Spleen (tissue), 11 donors: ENCODE measurements at regions not wholly inside any gene's neighbourhood (a gene's known extent, or its start where the extent isn't known, plus 50 kb on each side); places are given as distances from the start of the nearest gene placed in this dataset.

ENCODE experiments used
- DNase-seq: peaks from one replicate; pipeline ENCODE4 v3.0.0-alpha.2; 2020
- H3K27ac ChIP-seq, 8 donors: fragments of 200-600 bp; sonication (generic) in 7 of 8; 1 replicate in 4 of 8; 2 replicates in 4 of 8; pipeline versions ENCODE4 v1.5.0 to v1.8.0; 2016 to 2021; ENCODE audit warnings: inconsistent platforms in 4 of 8, mild to moderate bottlenecking in 4 of 8, moderate library complexity in 1 of 8
- H3K27me3 ChIP-seq, 7 donors: fragments of 200-600 bp; sonication (generic) in 6 of 7; replicated peaks in 1 of 7; 1 replicate in 4 of 7; 2 replicates in 3 of 7; pipeline versions ENCODE4 v1.5.0 to v1.8.0; 2016 to 2021; ENCODE audit warnings: inconsistent platforms in 3 of 7, mild to moderate bottlenecking in 1 of 7
- H3K36me3 ChIP-seq, 6 donors: fragments of 200-600 bp; sonication (generic) in 5 of 6; 1 replicate in 4 of 6; 2 replicates in 2 of 6; pipeline versions ENCODE4 v1.5.0 to v1.8.0; 2016 to 2021; ENCODE audit warnings: inconsistent platforms in 2 of 6
- H3K4me1 ChIP-seq, 6 donors: fragments of 200-600 bp; sonication (generic) in 5 of 6; 1 replicate in 3 of 6; 2 replicates in 3 of 6; pipeline versions ENCODE4 v1.5.0 to v1.8.0; 2016 to 2021; ENCODE audit warnings: inconsistent platforms in 3 of 6
- H3K4me3 ChIP-seq, 8 donors: fragments of 200-600 bp; sonication (generic) in 7 of 8; 1 replicate in 4 of 8; 2 replicates in 4 of 8; pipeline versions ENCODE4 v1.5.0 to v1.8.0; 2016 to 2021; ENCODE audit warnings: inconsistent platforms in 4 of 8, mild to moderate bottlenecking in 4 of 8, moderate library complexity in 2 of 8
- H3K9me3 ChIP-seq, 8 donors: fragments of 200-600 bp; sonication (generic) in 7 of 8; 1 replicate in 4 of 8; 2 replicates in 4 of 8; pipeline versions ENCODE4 v1.5.0 to v1.8.0; 2016 to 2021; ENCODE audit warnings: inconsistent platforms in 4 of 8
- POLR2A ChIP-seq, 3 donors: fragments of 450-650 bp; IDR thresholded peaks; one replicate each; pipeline ENCODE4 v1.5.1; 2017; ENCODE audit warnings: antibody characterized with exemption in 3 of 3, mild to moderate bottlenecking in 1 of 3
- POLR2AphosphoS5 ChIP-seq, 3 donors: sonication (generic); formaldehyde crosslinking; IDR thresholded peaks; one replicate each; pipeline ENCODE4 v1.5.1; 2017; ENCODE audit warnings: antibody characterized with exemption in 3 of 3
- WGBS, 5 donors: extraction: QIAGEN DNeasy Blood & Tissue Kit in 3 of 5; methylation state at CpG; one replicate each; pipeline versions ENCODE4 v1.1.5 to v1.1.7; 2013 to 2018; 5-methylcytosine and 5-hydroxymethylcytosine counted together
- intact Hi-C: fragments of 100-400 bp; cut with DNase I; formaldehyde crosslinking; loops from one replicate; pipeline ENCODE4 v1.15.0; 2023; ENCODE audit warnings: low total_unique reads
- TF ChIP-seq, protein P1 (sequence below), 11 experiments: fragments of 200-600 bp in 7 of 11; fragments of 450-650 bp in 4 of 11; sonication (generic) in 4 of 11; IDR thresholded peaks in 8 of 11; conservative IDR thresholded peaks in 3 of 11; 1 replicate in 7 of 11; 2 replicates in 4 of 11; pipeline versions ENCODE4 v1.4.0 to v1.8.0; 2016 to 2021; ENCODE audit warnings: antibody characterized with exemption in 11 of 11, inconsistent platforms in 4 of 11, mild to moderate bottlenecking in 1 of 11
- donor health status: healthy with polysubstance abuse.
- donor health status: DM: no; HTN: no; CAD: no; lungs with moderate emphysema.
- donor health status: DM: no; HTN: no; CAD: no.
- donor health status: Bipolar disorder and iron deficiency.
- donor health status: healthy.
- donor health status: DM: no; HTN: no; CAD: no.
- donor health status: DM: yes; HTN: yes; CAD: no.

DNA sequence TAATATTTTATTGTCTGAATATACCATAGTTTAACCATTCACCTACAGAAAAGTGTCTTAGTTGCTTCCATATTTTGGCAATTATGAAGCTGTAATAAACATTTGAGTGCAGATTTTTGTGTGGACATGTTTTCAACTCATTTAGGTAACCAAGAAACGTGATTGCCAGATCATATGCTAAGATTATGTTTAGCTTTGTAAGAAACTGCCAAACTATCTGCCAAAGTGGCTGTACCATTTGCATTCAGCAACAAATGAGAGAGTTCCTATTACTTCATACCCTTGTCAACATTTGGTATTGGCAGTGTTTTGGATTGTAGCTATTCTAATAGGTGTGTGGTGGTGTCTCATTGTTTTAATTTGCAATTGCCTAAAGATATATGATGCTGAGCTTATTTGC, 233.5 kb downstream of the TMEM26 start:
- Histone ChIP-seq H3K9me3 (peaks cover 0 to 9% (median 3%) of the 10 kb centered on the region in 8 donors), H3K27me3 (no peaks in the 10 kb centered on the region), H3K4me3 (no peak overlapping the region), H3K27ac (no peak overlapping the region), H3K4me1 (no peaks in the 10 kb centered on the region), H3K36me3 (no peaks in the 10 kb centered on the region)
- intact Hi-C loops = no loop called here
- DNase-seq = no peak
- 39 to 72% (median 71%) methylated on average over 1 of the region's 1 CpG for WGBS, 5 donors
- no peak for TF ChIP-seq POLR2AphosphoS5 (IDR thresholded peaks at IDR 0.05)
- no peak for TF ChIP-seq POLR2A (IDR thresholded peaks at IDR 0.05)
- TF ChIP-seq, protein P1, sequence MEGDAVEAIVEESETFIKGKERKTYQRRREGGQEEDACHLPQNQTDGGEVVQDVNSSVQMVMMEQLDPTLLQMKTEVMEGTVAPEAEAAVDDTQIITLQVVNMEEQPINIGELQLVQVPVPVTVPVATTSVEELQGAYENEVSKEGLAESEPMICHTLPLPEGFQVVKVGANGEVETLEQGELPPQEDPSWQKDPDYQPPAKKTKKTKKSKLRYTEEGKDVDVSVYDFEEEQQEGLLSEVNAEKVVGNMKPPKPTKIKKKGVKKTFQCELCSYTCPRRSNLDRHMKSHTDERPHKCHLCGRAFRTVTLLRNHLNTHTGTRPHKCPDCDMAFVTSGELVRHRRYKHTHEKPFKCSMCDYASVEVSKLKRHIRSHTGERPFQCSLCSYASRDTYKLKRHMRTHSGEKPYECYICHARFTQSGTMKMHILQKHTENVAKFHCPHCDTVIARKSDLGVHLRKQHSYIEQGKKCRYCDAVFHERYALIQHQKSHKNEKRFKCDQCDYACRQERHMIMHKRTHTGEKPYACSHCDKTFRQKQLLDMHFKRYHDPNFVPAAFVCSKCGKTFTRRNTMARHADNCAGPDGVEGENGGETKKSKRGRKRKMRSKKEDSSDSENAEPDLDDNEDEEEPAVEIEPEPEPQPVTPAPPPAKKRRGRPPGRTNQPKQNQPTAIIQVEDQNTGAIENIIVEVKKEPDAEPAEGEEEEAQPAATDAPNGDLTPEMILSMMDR (IDR thresholded peaks at IDR 0.05 in 8 of 11, conservative IDR thresholded peaks at IDR 0.05 in 3 of 11) = no peak

DNA sequence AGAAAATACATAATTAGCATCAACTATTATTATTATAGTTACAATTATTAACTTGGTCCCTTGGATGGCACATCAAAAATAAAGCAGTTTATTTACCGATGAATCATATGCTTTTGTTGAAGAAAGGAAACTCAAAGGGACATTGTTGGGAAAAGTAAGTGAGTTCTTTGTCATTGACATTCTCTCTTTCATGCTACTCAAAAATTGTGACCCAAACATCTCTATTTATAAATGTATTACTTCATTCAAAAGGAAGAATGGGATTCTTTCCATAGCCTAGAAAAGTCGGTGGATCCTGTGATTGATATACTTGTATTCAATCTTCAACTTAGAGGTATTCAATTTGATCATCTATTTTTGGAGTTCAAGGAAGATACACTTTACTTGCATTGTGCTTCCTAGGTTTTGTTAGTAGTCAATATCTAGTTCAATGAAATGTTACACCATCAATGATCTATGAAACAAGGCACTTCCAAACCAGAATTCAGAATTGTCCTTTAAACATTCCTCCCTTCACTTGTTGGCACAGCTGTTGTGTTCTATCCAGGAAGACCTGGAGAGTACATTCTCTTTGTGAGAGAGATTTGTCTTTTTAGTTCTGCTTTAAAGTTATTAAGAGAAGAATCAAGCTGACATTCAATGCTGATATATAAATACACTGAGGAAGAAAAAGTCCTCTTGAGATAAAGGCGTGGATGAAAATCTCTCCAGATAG, 235.2 kb downstream of the TMEM26 start:
- TF ChIP-seq POLR2A (IDR thresholded peaks at IDR 0.05) (no peak), POLR2AphosphoS5 (IDR thresholded peaks at IDR 0.05) (no peak)
- TF ChIP-seq, protein P1 (IDR thresholded peaks at IDR 0.05 in 8 of 11, conservative IDR thresholded peaks at IDR 0.05 in 3 of 11) = no peak
- no peaks in the 10 kb centered on the region for H3K27me3 ChIP-seq
- H3K9me3 ChIP-seq = no peaks in the 10 kb centered on the region
- DNase-seq = no peak
- 90 to 96% (median 95%) methylated on average over 3 of the region's 3 CpGs for WGBS, 5 donors
- H3K36me3 ChIP-seq = no peaks in the 10 kb centered on the region
- no peak overlapping the region for H3K27ac ChIP-seq
- H3K4me3 ChIP-seq = no peak overlapping the region
- no peaks in the 10 kb centered on the region for H3K4me1 ChIP-seq
- intact Hi-C loops = no loop called here

DNA sequence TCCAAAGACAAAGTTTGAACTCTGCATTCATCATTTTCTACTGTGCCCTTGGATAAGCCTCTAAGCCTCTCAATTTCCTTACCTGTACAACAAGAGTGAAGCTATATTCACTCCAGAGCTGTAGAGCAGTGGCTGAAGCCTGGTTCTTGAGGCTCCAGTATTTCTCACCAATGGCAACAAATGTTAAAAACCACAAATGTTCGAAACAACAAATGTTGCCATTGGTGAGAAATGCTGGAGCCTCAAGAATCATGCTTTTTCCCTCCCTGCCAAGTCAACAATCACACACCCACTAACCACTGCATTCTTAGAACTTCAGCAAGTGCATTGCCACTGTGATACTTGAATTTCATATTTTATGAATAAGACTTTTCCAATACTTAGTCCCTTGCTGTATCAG, 237.9 kb downstream of the TMEM26 start:
- Histone ChIP-seq H3K4me3 (no peak overlapping the region), H3K27me3 (no peaks in the 10 kb centered on the region), H3K27ac (no peak overlapping the region), H3K4me1 (no peaks in the 10 kb centered on the region), H3K36me3 (no peaks in the 10 kb centered on the region), H3K9me3 (no peaks in the 10 kb centered on the region)
- intact Hi-C loops = no loop called here
- 71 to 93% (median 73%) methylated on average over 1 of the region's 1 CpG for WGBS, 5 donors
- no peak for DNase-seq
- TF ChIP-seq POLR2AphosphoS5 (IDR thresholded peaks at IDR 0.05) (no peak), POLR2A (IDR thresholded peaks at IDR 0.05) (no peak)
- TF ChIP-seq, protein P1 (IDR thresholded peaks at IDR 0.05 in 8 of 11, conservative IDR thresholded peaks at IDR 0.05 in 3 of 11) = no peak

DNA sequence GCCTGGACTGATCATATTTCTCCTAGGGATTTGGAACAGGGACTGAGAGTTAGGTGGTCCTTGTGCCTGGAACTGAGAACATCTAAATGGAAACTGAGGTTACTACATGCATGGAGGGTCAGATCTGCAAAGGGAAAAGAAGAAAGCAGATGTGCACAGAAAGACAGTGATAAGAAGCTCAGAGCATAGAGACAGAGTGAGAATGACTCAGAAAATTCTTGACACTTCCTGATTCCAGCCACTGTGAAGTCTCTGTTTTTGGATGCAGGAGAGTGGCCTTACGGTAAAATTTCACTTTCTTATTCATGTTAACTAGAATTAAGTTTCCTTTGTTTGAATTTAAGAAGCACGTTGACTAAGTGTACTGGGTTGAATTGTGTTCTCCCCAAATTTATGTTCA, 241.7 kb downstream of the TMEM26 start:
- Histone ChIP-seq H3K9me3 (no peaks in the 10 kb centered on the region), H3K4me3 (no peak overlapping the region), H3K4me1 (no peaks in the 10 kb centered on the region), H3K36me3 (no peaks in the 10 kb centered on the region), H3K27me3 (no peaks in the 10 kb centered on the region), H3K27ac (no peak overlapping the region)
- WGBS, 5 donors = 40 to 67% (median 45%) methylated on average over 2 of the region's 2 CpGs
- TF ChIP-seq POLR2A (IDR thresholded peaks at IDR 0.05) (no peak), POLR2AphosphoS5 (IDR thresholded peaks at IDR 0.05) (no peak)
- TF ChIP-seq, protein P1 (IDR thresholded peaks at IDR 0.05 in 8 of 11, conservative IDR thresholded peaks at IDR 0.05 in 3 of 11) = no peak
- DNase-seq = no peak
- intact Hi-C loops = no loop called here
